HG02884 (cell line): ENCODE measurements at regions not wholly inside any gene's neighbourhood (a gene's known extent, or its start where the extent isn't known, plus 50 kb on each side); places are given as distances from the start of the nearest gene placed in this dataset.

ENCODE experiments used
- ATAC-seq: cut with Tn5 transposase; IDR thresholded peaks from one replicate; pipeline ENCODE4 v1.9.1; 2021; ENCODE audit warnings: mild to moderate bottlenecking, moderate library complexity; ENCODE audit not compliant: unreplicated experiment

DNA sequence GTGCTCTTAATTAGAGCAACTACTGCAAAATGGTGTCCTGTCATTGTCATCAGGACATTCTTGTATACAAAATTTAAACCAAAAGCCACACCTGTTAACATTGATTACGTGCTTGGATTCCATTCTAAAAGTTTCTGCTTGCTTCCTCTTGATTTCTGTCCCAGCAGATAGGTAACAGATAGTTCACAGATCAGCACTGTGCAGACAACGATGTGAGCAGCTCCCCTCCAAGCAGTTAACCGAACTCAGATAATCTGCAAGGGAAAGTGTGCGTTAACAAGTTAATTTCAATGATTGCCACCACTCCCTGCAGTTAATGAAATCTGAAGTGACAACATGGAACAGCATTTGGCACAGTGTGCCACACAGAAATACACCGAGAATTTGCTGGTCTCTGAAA, 54.4 kb upstream of the RELL1 start:
- ATAC-seq, result no peak

DNA sequence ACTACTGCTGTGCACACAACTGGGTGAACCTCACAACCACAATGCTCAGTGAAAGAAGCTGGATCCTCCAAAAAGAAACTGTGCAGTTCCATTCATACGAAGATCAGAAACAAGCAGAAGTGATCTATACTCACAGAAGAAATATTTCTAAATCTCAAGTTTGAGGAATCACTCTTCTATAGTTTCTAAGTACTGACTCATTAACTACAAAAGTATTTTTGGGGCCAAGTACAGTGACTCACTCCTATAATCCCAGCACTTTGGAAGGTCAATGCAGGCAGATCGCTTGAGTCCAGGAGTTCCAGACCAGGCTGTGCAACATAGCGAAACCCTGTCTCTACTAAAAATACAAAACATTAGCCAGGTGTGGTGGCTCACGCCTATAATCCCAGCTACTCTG, 51.3 kb upstream of the RELL1 start:
- no peak for ATAC-seq
